Suprapubic skin (tissue), 4 donors: ENCODE measurements at regions not wholly inside any gene's neighbourhood (a gene's known extent, or its start where the extent isn't known, plus 50 kb on each side); places are given as distances from the start of the nearest gene placed in this dataset.

ENCODE experiments used
- DNase-seq, 2 donors: peaks; one replicate each; pipeline ENCODE4 v3.0.0-alpha.2; 2019; ENCODE audit warnings: low spot score in 2 of 2
- H3K27ac ChIP-seq: fragments of 200-600 bp; sonication (generic); one replicate; pipeline ENCODE4 v1.5.1; 2019
- H3K27me3 ChIP-seq: fragments of 200-600 bp; sonication (generic); one replicate; pipeline ENCODE4 v1.5.1; 2019
- H3K36me3 ChIP-seq: fragments of 200-600 bp; sonication (generic); one replicate; pipeline ENCODE4 v1.5.1; 2019
- H3K4me1 ChIP-seq: fragments of 200-600 bp; sonication (generic); one replicate; pipeline ENCODE4 v1.5.1; 2019
- H3K4me3 ChIP-seq: fragments of 200-600 bp; sonication (generic); one replicate; pipeline ENCODE4 v1.5.1; 2019; ENCODE audit warnings: mild to moderate bottlenecking
- H3K9me3 ChIP-seq: fragments of 200-600 bp; sonication (generic); one replicate; pipeline ENCODE4 v1.5.1; 2019
- EP300 ChIP-seq: sonication (generic); formaldehyde crosslinking; IDR thresholded peaks from one replicate; pipeline ENCODE4 v1.6.1; 2017; ENCODE audit warnings: antibody characterized with exemption
- POLR2A ChIP-seq, 2 donors: fragments of 450-650 bp; IDR thresholded peaks; one replicate each; pipeline ENCODE4 v1.6.1; 2017; ENCODE audit warnings: antibody characterized with exemption in 2 of 2, mild to moderate bottlenecking in 2 of 2, moderate library complexity in 2 of 2
- POLR2AphosphoS5 ChIP-seq, 3 donors: sonication (generic); formaldehyde crosslinking; IDR thresholded peaks; one replicate each; pipeline ENCODE4 v1.6.1; 2017; ENCODE audit warnings: antibody characterized with exemption in 3 of 3
- WGBS: methylation state at CpG from one replicate; pipeline ENCODE4 v1.1.5; 2018; 5-methylcytosine and 5-hydroxymethylcytosine counted together
- TF ChIP-seq, protein P1 (sequence below), 2 donors: fragments of 200-600 bp in 1 of 2; fragments of 450-650 bp in 1 of 2; sonication (generic) in 1 of 2; IDR thresholded peaks; one replicate each; pipeline ENCODE4 v1.5.1; 2016 to 2019; ENCODE audit warnings: antibody characterized with exemption in 2 of 2, mild to moderate bottlenecking in 1 of 2, moderate library complexity in 1 of 2

DNA sequence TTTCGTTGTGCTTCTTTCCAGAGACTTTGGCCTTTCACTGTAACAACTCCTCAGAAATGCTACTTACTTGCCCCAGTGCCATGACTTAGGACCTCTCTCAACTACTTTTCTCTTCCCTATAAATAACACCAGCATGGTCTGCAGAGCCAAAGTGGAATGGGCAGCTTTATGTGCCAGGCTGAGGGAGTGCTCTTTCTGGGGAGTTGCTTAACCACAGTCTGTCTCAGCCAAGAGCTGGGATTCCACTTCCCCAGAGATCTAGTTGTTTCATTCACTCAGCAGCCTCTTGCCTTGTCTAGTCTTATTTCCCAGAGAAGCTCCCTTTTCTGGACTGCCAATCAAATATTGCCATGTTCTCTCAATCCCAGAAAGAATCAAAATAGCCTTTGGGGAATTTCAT, 912.2 kb downstream of the GRID1 start:
- TF ChIP-seq POLR2AphosphoS5 (IDR thresholded peaks at IDR 0.05) = no peak
- H3K36me3 ChIP-seq = no peaks in the 10 kb centered on the region
- H3K4me1 ChIP-seq = no peaks in the 10 kb centered on the region
- no peak overlapping the region for H3K4me3 ChIP-seq
- H3K27ac ChIP-seq = no peak overlapping the region
- H3K9me3 ChIP-seq = no peaks in the 10 kb centered on the region
- H3K27me3 ChIP-seq = no peaks in the 10 kb centered on the region
- 95% methylated on average over 1 of the region's 1 CpG for WGBS
- DNase-seq = no peak

DNA sequence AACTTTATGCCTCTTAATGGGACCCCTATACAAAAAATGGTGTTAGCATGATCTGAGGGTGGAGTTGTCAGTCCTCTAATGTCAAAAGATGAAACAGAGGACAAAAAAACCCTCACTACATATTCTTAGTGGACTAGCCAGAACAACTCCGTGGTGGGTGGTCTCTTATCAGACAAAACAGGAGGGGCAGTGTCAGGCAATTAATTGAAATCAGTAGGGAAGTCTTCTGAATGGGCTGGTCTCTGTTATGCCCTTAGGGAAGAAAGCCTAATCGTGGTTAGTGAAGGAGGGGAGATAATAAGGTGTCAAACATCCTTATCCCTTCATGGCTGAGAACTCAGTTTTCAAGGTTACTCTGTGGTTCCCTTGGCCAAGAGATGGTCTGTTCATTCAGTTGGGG, 909.4 kb downstream of the GRID1 start:
- WGBS = 33% methylated on average over 2 of the region's 2 CpGs
- Histone ChIP-seq H3K36me3 (no peaks in the 10 kb centered on the region), H3K27me3 (no peaks in the 10 kb centered on the region), H3K9me3 (no peaks in the 10 kb centered on the region), H3K4me3 (no peak overlapping the region), H3K27ac (no peak overlapping the region), H3K4me1 (no peaks in the 10 kb centered on the region)
- no peak for TF ChIP-seq POLR2A (IDR thresholded peaks at IDR 0.05)
- no peak for TF ChIP-seq POLR2AphosphoS5 (IDR thresholded peaks at IDR 0.05)
- TF ChIP-seq, protein P1, sequence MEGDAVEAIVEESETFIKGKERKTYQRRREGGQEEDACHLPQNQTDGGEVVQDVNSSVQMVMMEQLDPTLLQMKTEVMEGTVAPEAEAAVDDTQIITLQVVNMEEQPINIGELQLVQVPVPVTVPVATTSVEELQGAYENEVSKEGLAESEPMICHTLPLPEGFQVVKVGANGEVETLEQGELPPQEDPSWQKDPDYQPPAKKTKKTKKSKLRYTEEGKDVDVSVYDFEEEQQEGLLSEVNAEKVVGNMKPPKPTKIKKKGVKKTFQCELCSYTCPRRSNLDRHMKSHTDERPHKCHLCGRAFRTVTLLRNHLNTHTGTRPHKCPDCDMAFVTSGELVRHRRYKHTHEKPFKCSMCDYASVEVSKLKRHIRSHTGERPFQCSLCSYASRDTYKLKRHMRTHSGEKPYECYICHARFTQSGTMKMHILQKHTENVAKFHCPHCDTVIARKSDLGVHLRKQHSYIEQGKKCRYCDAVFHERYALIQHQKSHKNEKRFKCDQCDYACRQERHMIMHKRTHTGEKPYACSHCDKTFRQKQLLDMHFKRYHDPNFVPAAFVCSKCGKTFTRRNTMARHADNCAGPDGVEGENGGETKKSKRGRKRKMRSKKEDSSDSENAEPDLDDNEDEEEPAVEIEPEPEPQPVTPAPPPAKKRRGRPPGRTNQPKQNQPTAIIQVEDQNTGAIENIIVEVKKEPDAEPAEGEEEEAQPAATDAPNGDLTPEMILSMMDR (IDR thresholded peaks at IDR 0.05) = no peak
- TF ChIP-seq EP300 = no peak
- DNase-seq = no peak

DNA sequence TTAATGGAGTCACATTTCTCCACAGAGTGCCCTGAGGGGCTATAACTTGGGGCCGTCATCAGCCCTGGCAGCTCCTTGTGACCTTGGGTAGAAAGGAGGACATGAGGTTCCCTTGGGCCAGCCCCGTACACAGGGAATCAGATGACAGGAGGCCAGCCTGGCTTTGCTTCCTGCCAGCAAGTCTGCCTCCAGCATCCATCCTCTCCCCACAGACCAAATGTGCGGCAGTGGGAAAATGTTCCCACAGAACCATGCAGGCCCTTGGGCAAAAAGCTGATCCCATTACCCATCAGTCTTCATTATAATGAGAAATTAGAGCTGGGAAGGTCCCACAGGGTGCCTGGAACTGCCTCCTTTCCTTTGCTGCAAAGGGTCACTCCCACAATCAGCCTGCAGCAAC, 908.3 kb downstream of the GRID1 start:
- TF ChIP-seq POLR2A (IDR thresholded peaks at IDR 0.05) (no peak), EP300 (no peak), POLR2AphosphoS5 (IDR thresholded peaks at IDR 0.05) (no peak)
- TF ChIP-seq, protein P1 (IDR thresholded peaks at IDR 0.05) = no peak
- no peak for DNase-seq
- WGBS = 70% methylated on average over 3 of the region's 3 CpGs

DNA sequence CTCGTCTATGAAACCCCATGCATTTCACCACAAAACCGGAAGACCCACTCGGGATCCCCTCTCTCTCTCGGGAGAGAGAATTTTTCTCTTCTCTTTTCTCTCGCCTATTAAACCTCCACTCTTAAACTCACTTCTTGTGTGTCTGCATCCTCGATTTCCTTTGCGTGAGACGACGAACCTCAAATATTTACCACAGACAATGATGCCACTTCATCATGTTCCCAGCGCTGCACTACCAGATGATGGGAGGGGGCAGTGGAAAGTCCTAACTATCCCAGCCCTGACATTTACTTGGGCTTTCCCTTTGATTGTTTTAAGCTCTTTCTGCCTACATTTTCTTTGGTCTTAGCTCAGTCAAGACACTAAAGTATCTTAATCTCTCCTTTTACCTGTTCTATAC, 906.7 kb downstream of the GRID1 start:
- no peaks in the 10 kb centered on the region for H3K27me3 ChIP-seq
- no peak overlapping the region for H3K27ac ChIP-seq
- no peaks in the 10 kb centered on the region for H3K4me1 ChIP-seq
- DNase-seq = no peak
- WGBS = 91% methylated on average over 10 of the region's 10 CpGs
- H3K4me3 ChIP-seq = no peak overlapping the region
- H3K36me3 ChIP-seq = no peaks in the 10 kb centered on the region
- H3K9me3 ChIP-seq = no peaks in the 10 kb centered on the region
- TF ChIP-seq POLR2AphosphoS5 (IDR thresholded peaks at IDR 0.05) = no peak
- TF ChIP-seq POLR2A (IDR thresholded peaks at IDR 0.05) = no peak
- TF ChIP-seq EP300 = no peak
- TF ChIP-seq, protein P1 (IDR thresholded peaks at IDR 0.05) = no peak

More for the DNA sequence above, 908.3 kb downstream of the GRID1 start:
- no peaks in the 10 kb centered on the region for H3K27me3 ChIP-seq
- H3K27ac ChIP-seq = no peak overlapping the region
- no peaks in the 10 kb centered on the region for H3K4me1 ChIP-seq
- H3K36me3 ChIP-seq = no peaks in the 10 kb centered on the region
- H3K4me3 ChIP-seq = no peak overlapping the region
- H3K9me3 ChIP-seq = no peaks in the 10 kb centered on the region

DNA sequence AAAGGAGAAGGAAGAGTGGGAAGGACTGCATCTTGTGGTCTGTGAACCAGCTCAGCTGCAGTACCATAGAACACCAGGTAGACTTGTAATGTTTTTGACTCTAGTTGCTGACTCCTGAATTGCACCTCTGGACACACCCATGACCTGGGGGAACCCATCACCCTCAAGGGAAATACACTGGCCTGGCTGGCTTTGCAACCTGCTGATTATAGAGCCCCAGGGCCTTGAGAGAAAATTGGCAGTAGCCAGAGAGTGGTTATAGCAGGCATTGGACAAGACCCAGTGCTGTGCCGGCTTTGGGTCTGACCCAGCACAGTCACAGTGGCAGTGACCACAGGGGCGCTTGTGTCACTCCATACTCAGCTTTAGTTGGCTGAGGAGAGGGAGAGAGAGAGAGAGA, 902.3 kb downstream of the GRID1 start:
- TF ChIP-seq EP300 (no peak), POLR2A (IDR thresholded peaks at IDR 0.05) (no peak), POLR2AphosphoS5 (IDR thresholded peaks at IDR 0.05) (no peak)
- TF ChIP-seq, protein P1 (IDR thresholded peaks at IDR 0.05) = no peak
- Histone ChIP-seq H3K36me3 (no peaks in the 10 kb centered on the region), H3K27me3 (no peaks in the 10 kb centered on the region), H3K4me1 (no peaks in the 10 kb centered on the region), H3K27ac (no peak overlapping the region), H3K9me3 (no peaks in the 10 kb centered on the region), H3K4me3 (no peak overlapping the region)
- WGBS = 72% methylated on average over 2 of the region's 2 CpGs
- no peak for DNase-seq

DNA sequence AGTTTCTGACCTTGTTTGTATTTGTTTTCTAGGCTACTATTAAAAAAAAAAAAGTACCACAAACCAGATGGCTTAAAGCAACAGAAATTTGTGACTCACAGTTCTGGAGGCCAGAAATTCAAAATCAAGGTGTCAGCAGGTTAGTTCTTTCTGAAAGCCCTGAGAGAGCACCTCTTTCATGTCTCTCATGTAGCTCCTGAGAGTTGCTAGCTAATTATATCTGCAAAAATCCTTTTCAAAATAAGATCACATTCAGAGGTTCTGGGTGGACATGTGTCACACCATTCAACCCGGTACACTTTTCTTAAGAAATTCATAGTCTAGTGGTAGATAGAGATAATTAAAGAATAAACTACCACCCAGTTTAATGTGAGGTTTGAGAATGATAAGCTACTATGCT, 888.6 kb downstream of the GRID1 start:
- no peak for DNase-seq
- Histone ChIP-seq H3K36me3 (no peaks in the 10 kb centered on the region), H3K9me3 (no peaks in the 10 kb centered on the region), H3K27ac (no peak overlapping the region), H3K4me3 (no peak overlapping the region), H3K4me1 (no peaks in the 10 kb centered on the region), H3K27me3 (no peaks in the 10 kb centered on the region)
- TF ChIP-seq POLR2A (IDR thresholded peaks at IDR 0.05) = no peak
- 96% methylated on average over 1 of the region's 1 CpG for whole genome bisulfite sequencing
